T follicular helper cell (primary cell): ENCODE measurements at regions not wholly inside any gene's neighbourhood (a gene's known extent, or its start where the extent isn't known, plus 50 kb on each side); places are given as distances from the start of the nearest gene placed in this dataset.

Source experiments
- DNase-seq: peaks from one replicate; pipeline ENCODE4 v3.0.0-alpha.2; 2020; ENCODE audit warnings: low read depth

GRCh38 chr2:217299590-217299989 lies 439.7 kb upstream of the TNP1 start:
- DNase-seq: no peak

DNA sequence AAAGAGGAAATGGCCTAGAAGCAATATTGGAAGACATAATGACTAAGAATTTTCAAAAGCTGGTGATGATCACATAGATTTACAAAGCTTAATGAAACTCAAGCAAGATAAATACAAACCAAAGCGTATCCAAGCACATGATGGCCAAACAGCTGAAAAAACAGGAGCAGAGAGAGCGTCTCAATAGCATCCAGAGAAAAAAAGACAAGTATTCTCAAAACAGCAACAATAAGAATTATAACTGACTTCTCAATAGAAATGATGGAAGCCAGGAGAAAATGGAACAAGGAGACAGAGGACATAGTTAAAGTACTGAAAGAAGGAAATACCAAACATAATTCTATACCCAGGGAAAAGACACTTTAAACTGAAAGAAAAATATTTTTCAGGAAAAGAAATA lies 437.2 kb upstream of the TNP1 start:
- no peak for DNase-seq

DNA sequence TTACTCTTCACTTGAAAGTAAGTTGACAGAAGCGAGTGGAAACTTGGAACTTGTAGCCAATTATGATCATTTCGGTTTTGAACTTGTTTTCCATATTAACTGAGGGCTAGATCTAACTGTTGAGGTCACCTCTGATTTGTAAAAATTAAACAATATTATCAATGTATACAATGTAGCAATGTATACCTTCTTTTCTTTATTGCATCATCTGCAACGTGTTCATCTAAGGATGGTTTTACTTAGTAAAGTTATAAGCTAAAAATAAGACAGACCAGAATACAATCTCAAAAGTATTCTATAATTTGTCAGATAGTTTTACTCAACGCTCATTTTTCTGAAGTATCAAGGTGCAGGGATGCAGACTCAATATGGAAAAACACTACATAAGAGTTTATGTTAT lies 435.0 kb upstream of the TNP1 start:
- DNase-seq: no peak

GRCh38 chr2:217294211-217294610 lies 434.3 kb upstream of the TNP1 start:
- no peak for DNase-seq

GRCh38 chr2:217293607-217294006 lies 433.7 kb upstream of the TNP1 start:
- DNase-seq: no peak

DNA sequence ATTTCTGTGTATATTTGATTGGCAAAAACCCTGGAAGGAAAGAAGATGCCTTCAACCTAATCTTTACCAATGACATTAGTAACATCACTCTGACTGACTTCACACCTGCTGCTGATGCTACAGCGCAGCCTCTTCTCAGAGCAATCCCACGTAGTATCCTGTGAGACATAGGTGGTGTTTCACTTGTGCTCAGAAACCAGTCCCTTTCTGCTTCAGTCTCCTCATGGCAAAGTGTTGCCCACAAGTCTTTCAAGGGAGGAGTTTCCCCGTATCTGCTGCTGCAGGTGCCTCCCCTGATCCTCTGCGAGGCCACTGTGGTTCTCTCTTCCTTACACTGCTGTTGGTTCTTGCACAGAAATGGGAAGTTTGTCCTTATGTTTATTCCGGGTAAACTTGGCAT lies 433.2 kb upstream of the TNP1 start:
- DNase-seq: no peak

DNA sequence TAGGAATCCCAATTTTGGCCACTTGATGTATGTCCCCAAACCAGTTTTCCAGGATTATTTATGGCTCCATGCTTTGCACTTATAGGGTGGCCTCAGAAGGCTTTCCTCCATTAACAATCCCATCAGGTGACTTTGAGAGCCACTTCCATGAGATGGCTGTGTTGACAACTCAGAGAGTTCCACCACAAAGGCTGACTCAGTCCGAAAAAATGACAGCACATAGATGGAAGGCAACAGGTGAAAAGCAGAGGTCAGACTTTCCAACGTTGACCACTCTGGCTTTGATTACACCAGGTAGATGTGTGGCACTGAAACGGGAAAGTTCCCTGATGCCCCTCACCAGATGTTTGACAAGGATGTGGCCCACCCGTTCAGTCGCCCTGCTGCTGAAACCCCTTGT lies 431.4 kb upstream of the TNP1 start:
- DNase-seq: no peak

DNA sequence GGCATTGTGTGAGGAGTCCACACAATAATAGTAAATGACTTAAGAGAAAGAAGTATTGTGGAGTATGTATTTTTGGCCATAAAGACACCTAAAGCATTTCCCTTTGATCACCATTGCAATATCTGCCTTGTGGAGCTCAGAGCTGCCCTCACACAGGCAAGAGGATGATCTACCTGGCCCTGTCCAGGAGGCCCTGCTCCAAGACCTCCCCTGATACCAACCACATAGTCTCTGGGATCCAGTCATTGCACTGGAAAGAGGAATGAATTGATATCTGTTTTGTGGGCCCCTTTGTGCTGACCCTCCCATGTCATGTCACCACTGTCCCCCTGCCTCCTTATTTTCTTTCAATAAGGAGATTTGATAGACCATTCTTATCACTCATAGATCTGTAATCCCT lies 430.6 kb upstream of the TNP1 start:
- DNase-seq: no peak

- no peak for DNase-seq
These were observed 430.0 kb upstream of the TNP1 start for GRCh38 chr2:217289907-217290280.

GRCh38 chr2:217289177-217289906 lies 429.5 kb upstream of the TNP1 start:
- DNase-seq: no peak

DNA sequence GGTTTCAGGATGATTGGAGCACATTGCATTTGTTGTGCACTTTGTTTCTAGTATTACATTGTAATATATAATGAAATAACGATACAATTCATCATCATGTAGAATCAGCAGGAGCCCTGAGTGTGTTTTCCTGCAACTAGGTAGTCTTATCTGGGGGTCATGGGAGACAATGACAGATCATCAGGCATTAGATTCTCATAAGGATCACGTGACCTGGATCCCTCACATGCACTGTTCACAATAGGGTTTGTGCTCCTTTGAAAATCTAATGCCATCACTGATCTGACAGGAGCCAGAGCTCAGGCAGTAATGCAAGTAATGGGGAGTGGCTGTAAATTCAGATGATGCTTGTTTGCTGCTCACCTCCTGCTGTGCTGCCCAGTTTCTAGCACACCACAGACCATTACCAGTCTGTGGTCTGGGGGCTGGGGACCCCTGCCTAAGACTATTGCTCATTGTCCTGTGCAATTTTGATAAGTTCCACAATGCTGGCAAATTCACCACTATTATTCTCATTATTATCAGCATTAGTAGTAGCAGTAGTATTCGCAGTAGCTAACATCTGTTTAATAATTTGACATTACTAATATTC lies 428.7 kb upstream of the TNP1 start:
- no peak for DNase-seq

- no peak for DNase-seq
These were observed 427.0 kb upstream of the TNP1 start for GRCh38 chr2:217286833-217287232.

DNA sequence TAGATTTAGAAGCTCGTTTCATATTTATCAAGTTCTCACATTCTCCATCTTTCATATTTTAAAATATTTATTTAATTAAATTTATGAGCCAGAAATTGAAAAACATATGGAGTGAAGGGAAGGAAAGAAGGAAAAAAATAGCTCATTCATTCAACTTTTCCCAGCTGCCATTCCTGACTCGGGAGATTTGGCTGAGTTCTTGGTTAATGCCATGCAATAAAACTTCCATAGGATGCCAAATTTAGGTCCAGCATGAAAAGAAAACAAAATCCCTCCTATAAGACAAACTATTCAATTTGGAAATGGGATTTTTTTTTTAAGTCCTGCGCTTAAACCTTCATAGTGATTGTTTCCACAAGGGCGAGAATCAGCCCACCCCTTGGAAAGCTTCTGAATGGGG lies 426.1 kb upstream of the TNP1 start:
- no peak for DNase-seq

DNA sequence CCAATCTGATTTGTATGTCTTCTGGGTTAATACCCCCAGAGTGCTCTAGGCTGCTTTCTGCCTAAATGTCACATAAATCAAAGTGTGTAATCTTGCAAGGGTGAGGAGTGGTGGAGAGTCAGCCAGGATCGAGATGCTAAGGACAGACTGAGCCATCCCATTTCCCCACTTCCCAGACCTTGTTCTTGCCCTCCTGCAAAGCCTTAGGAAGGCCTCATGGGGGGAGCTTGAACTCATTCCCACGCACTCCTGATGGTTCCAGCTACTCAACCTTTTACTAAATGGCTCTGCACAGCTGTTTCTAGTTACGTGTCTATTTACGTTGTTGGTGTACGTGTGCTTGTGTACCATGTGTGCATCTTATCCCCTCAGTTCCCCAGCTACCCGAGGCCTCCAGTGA lies 423.6 kb upstream of the TNP1 start:
- DNase-seq: no peak

GRCh38 chr2:217282531-217282930 lies 422.7 kb upstream of the TNP1 start:
- DNase-seq: no peak

GRCh38 chr2:217279556-217279955 lies 419.7 kb upstream of the TNP1 start:
- no peak for DNase-seq

GRCh38 chr2:217279140-217279539 lies 419.3 kb upstream of the TNP1 start:
- DNase-seq: no peak

DNA sequence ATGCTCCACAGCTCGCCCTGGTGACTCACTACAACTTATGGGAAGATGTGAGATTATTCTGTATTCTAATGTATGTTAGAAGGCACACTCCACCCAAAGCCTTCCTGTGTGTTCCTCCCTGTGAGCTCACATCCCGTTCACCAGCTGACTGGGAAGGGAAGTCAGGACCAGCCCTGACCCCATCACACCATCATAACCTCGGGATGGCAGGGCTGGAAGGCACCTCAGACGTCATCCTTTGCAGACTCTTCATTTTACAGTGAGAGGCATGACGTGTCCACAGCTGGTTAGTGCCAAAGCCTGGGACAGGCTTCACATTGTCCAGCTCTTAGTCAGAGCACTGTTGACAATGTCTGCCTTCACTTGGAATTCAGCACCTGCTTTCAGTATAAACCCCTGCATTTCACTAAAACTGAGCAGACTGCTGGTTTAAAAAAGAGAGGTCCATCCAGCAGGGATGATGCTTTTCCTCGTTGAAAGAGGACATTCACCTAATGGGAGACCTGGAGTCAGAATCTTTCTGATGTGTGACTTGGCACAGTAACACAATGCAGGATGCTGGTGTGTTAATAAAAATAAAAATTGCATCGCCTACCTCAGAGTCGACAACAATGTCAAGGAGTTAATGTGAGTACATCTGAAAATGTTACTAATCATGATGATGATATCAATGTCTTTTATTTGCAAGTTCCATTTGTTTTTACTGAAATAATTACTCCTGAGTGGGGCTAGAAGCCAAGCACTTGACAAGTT lies 418.0 kb upstream of the TNP1 start:
- DNase-seq: no peak

DNA sequence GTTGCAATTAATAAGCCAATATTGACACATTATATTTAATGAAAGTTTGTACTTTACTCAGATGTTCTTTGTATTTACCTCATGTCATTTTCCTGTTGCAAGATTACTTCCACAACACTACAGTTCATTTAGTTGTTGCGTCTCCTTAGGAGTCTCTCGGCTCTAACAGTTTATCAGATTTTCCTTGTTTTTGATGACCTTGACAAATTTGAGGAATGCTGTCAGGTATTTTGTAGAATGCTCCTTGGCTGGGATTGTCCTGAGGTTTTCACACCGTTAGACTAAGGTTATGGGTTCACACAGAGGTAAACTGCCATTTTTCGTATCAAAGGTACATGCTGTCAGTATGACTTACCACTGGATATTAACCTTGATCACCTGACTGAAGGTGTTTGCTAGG lies 416.6 kb upstream of the TNP1 start:
- DNase-seq: no peak

- DNase-seq: no peak
These were observed 415.2 kb upstream of the TNP1 start for GRCh38 chr2:217275091-217275490.

GRCh38 chr2:217274578-217274977 lies 414.7 kb upstream of the TNP1 start:
- no peak for DNase-seq

DNA sequence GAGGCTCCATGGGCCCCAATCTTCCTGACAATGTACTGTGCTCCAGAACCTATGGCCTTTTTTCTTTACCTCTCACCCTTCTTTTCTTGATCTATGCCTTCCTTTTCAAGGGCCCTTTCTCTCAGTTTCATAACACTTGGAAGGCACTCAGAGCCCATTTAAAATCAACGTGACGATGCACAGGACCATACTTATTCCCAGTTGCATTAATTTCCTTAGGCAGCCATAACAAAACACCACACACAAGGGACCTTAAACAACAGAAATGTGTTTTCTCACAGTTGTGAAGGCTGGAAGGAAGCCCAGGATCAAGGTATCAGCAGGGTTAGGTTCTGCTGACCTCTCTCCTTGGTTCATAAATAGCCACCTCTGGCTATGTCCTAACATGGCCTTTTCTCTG lies 414.0 kb upstream of the TNP1 start:
- no peak for DNase-seq

DNA sequence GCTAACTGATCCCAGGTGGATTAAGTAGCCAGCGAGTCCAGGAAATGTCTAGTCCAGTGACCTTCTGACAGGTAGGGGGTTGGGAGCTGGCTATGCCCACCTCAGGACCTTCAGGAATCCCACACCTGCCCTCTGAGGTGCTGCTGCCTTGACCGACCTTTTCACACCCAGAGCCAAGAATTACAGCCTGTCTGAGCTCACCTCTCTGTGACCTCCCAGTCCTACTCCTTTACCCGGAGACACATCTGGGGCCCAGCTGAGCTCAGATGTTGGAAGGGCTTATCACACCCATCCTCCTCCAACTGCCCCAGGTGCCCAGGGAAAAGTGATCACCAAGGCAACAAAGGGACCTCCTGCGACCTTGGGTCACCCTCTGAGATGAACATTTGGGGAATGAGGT lies 413.3 kb upstream of the TNP1 start:
- no peak for DNase-seq
